ENCODE measurements at regions not wholly inside any gene's neighbourhood (a gene's known extent, or its start where the extent isn't known, plus 50 kb on each side); places are given as distances from the start of the nearest gene placed in this dataset.
"Not testable (repeated sequence)": the region's sequence is repeated elsewhere in the genome, so short reads cannot be mapped to it uniquely, and the experiment has no call there.

DNA sequence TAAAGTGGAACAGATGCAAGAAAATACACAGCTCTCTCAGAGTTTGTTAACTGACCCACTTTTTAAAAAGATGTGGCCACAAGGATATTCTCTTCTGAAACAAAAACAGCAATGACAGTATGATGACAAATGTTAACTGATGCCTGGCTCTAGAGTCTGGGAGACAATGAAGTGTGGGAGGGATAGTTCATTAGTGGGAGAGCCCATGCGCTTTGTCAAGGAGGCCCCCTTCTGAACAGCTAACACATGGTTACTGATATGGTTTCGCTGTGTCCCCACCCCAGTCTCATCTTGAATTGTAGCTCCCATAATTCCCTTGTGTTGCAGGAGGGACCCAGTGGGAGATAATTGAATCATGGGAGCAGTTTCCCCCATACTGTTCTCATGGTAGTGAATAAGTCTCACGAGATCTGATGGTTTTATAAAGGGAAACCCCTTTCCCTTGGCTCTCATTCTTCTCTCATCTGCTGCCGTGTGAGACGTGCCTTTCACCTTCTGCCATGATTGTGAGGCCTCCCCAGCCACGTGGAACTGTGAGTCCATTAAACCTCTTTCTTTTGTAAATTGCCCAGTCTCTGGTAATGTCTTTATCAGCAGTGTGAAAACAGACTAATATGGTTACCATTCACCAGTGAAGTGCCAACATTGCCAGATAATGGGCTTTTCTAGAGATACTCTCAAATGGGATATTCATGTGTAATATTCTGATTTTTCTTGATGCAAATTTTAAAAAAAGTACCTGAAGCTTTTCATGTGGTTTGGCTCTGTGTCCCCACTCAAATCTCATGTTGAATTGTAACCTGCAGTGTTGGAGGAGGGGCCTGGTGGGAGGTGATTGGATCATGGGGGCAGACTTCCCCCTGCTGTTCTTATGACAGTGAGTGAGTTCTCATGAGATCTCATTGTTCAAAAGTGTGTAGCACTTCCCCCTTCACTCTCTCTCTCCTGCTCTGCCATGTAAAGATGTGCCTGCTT, 435.8 kb downstream of the SHISA9 start:
- DNase-seq (ENCODE audit: low read depth): not testable (repeated sequence)

GRCh38 chr16:13338044-13338443, 436.6 kb downstream of the SHISA9 start:
- DNase-seq (ENCODE audit: low read depth): no peak

GRCh38 chr16:13342675-13343074, 441.3 kb downstream of the SHISA9 start:
- DNase-seq (ENCODE audit: low read depth): no peak

GRCh38 chr16:13344001-13344400, 442.6 kb downstream of the SHISA9 start:
- no peak for DNase-seq (ENCODE audit: low read depth)

DNA sequence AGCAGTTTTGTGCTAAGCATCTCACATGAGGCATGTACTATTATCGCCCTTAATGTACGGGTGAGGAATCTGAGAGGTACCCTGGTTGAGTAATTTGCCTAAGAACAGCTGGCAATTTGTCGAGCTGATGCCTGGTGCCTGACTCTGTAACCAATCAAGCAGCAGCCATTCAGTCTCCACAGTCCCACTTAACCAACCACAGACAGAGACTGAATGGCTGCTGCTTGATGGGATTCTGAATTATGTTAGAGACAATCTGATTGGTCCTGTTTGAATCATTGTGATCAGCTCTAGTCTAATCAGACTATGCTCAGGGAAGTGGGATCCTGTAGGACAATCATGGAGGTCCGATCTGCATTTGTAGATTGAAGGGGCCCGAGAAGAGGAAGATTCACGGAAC, 447.0 kb downstream of the SHISA9 start:
- DNase-seq (ENCODE audit: low read depth): no peak

- DNase-seq (ENCODE audit: low read depth): no peak
Measured at GRCh38 chr16:13350000-13350399, 448.6 kb downstream of the SHISA9 start.

DNA sequence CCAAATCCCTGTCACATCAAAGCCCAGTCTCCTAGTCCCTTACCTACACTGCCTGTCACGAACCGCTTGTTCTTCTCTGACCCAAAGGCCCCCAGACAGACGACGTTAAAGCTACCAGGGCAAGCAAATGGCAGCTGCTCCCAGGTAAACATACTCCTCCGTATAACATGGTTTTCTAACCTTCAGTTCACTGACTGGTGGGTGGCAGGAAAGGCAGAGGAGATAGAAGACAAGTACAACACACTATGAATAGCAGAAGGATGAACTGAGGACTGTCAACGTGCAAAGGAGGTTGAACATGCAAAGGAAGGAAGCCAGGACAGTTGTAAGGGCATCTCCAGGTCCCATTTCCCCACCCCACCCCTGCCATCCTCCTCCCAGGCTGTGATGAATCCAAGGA, 449.8 kb downstream of the SHISA9 start:
- DNase-seq (ENCODE audit: low read depth): no peak

GRCh38 chr16:13351601-13352217, 450.3 kb downstream of the SHISA9 start:
- no peak for DNase-seq (ENCODE audit: low read depth)

GRCh38 chr16:13352796-13353195, 451.4 kb downstream of the SHISA9 start:
- DNase-seq (ENCODE audit: low read depth): not testable (repeated sequence)

- DNase-seq (ENCODE audit: low read depth): not testable (repeated sequence)
Measured at GRCh38 chr16:13357842-13358241, 456.4 kb downstream of the SHISA9 start.

DNA sequence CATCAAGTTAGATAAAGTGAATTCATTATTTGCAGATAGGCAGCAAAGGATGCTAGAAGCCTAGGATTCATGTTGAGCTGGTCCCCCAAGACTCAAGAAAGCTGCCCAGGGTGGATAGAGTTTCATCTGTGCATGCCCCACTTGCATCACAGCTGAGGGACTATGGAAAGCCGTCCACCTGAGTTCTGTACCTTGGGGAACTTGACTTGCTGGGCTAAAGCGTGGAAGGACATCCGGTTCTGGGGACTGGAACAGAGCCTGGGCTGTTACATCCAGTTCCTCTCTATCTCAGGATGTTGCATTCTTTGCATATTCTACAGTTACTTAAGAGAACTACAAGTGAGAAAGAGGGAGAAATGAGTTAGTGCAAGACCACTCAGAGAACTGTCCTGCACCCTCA, 458.4 kb downstream of the SHISA9 start:
- DNase-seq (ENCODE audit: low read depth): no peak

DNA sequence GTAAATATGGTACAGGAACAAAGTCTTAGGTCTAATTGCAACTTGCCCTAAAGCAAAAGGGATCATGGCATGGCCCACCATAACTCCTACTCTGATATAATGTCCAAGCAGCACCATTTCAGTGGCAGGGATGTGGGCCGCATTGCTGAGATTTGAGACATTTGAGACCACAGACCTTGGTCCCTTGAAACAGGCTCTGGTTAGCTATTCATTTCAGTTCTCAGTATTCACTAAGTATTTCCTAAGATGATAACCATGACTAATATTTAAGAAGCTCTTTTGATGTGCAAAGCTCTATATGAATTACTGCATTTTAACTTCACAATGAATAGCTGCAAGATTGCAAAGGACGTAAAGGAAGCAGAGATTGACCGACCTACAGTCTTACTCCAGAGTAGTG, 471.0 kb downstream of the SHISA9 start:
- no peak for DNase-seq (ENCODE audit: low read depth)

DNA sequence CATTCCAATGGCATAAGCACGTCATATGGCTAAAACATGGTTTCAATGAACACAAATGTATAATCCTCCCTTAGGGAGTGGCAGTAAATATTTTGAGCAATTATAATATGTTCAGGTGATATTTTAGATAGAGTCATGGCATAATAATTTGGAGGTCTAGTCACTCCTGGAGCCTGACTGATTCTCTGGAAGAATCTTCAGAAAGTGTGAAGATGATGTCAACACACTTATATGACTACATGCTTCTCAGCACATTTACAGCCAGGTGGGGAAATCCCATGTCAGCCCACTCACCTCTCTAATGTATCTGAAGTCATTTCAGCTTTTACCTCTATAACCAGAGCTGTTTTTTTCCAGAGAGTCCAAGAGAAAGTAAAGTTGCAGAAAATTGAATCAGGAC, 474.8 kb downstream of the SHISA9 start:
- no peak for DNase-seq (ENCODE audit: low read depth)

GRCh38 chr16:13377143-13377542, 475.7 kb downstream of the SHISA9 start:
- DNase-seq (ENCODE audit: low read depth): no peak

DNA sequence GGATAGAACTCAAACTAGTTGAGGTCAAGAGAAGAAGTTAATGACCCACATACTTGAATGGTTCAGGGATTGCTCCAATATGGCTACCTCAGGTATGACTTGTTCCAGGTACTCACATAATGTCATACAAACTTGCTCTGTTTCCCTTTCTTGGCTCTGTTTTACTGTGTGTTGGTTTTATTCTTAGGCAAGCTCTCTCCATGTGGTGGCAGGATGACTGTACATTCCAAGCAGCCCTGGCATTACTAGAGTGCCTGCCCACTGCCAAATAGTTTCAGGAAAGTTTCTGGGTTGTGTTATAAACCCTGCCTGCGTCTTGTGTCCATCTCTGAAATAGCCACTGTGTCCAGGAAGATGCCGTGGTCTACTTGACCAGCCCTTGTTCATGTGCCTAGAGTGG, 476.8 kb downstream of the SHISA9 start:
- DNase-seq (ENCODE audit: low read depth): no peak

DNA sequence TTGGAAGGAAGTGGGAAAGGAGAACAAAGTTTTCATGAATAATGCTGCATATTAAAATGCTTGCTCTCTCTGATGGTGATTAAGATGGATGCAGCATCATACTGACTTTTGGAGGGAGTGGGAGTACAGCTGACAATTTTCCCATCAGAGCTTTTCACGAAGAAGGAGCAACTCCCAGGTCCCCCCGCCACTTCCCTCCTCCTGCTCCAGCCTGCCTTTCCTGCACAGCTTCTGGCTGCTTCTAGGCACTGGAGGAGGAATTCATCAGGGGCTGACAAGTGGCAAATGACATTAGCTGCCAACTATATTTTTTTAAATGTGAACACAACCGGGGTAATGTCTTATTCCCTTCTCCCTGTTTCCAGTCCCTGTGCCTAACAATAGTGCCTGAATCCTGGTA, 477.9 kb downstream of the SHISA9 start:
- no peak for DNase-seq (ENCODE audit: low read depth)

- not testable (repeated sequence) for DNase-seq (ENCODE audit: low read depth)
Measured at GRCh38 chr16:13385156-13386040, 484.0 kb downstream of the SHISA9 start.

GRCh38 chr16:13390093-13390985, 488.9 kb downstream of the SHISA9 start:
- DNase-seq (ENCODE audit: low read depth): no peak

DNA sequence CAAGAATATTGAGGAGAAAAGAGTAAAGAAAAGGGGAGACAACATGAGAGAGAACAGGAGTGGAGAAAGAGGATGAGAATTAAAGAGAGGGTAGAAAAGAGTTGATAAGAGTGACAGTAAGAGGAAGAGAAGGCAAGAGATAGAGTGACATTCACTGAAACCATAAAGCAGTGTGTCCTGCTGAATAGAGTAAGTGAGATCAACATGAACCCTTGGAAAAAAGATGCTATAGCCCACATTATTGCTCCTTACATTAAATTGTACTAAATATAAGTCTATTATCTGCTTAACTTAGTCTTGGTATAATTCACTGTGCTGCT, 489.5 kb downstream of the SHISA9 start:
- DNase-seq (ENCODE audit: low read depth): no peak

GRCh38 chr16:13391337-13391736, 489.9 kb downstream of the SHISA9 start:
- DNase-seq (ENCODE audit: low read depth): no peak

DNA sequence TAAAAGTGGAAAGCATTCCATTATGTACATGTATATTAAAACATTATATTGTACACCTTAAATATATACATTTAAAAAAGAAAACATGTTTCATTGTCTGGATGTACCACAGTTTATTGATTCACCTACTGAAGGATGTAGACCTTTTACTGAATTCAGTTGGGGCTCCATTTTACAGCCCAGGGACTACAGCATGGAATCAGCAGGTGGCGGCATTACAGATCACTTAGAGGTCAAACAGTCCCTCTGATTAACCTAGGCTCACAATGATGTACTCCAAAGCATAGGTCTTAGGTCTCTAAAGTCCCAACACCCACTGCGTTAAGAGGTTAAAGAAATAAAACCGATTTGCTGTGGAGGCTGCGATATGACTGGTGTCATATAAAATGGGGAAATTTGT, 490.9 kb downstream of the SHISA9 start:
- DNase-seq (ENCODE audit: low read depth): no peak

DNA sequence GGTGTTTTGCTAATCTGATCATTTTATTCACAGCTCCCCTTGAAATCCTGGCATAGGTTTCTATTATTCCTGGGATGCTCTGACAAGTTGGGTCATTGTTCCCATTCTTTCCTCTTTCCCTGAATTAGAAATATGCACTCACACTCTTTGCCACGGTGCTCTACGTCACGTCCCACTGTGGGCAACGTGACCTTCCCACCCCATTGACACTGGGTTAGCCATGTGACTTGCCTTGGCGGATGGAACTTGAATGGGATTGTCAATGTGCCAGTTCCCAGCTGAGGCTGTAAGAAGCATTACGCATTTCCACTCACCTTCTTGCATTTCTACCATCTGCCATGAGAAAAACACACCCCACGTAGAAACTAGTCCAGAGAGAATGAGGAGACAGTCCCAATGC, 492.4 kb downstream of the SHISA9 start:
- DNase-seq (ENCODE audit: low read depth): no peak
